HG02852 (cell line): ENCODE measurements at regions not wholly inside any gene's neighbourhood (a gene's known extent, or its start where the extent isn't known, plus 50 kb on each side); places are given as distances from the start of the nearest gene placed in this dataset.
"Not testable (repeated sequence)": the region's sequence is repeated elsewhere in the genome, so short reads cannot be mapped to it uniquely, and the experiment has no call there.

Experiments
- ATAC-seq: cut with Tn5 transposase; IDR thresholded peaks from one replicate; pipeline ENCODE4 v1.9.1; 2021; ENCODE audit warnings: mild to moderate bottlenecking, moderate library complexity; ENCODE audit not compliant: unreplicated experiment

GRCh38 chr5:136749016-136749415 lies 383.7 kb upstream of the TRPC7 start:
- no peak for ATAC-seq

GRCh38 chr5:136743052-136743451 lies 377.7 kb upstream of the TRPC7 start:
- no peak for ATAC-seq

DNA sequence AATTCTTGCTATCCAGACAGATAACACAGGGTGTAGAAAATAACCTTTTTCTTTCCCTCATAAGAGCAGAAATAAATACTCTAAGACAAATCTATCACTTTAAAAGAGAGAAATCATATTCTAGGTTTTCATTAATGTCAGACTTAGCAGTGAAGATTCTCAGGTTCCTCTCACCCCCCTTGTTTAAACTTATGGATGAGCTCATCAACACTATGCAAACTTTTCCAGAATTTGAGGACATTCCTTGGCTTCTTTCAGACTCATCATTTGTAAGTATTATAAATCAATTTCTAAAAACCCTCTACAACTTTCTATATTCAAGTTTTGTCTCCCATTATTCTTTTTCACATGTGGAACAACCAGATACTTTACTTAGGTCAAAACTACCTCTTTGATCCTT lies 374.9 kb upstream of the TRPC7 start:
- no peak for ATAC-seq

DNA sequence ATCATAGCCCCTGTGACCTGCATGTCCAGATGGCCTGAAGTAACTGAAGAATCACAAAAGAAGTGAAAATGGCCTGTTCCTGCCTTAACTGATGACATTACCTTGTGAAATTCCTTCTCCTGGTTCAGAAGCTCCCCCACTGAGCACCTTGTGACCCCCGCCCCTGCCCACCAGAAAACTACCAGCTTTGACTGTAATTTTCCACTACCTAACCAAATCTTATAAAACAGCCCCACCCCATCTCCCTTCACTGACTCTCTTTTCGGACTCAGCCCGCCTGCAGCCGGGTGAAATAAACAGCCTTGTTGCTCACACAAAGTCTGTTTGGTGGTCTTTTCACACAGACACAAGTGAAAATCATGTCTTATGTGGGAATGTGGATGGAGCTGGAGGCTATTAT lies 373.9 kb upstream of the TRPC7 start:
- ATAC-seq: not testable (repeated sequence)

GRCh38 chr5:136738829-136739228 lies 373.5 kb upstream of the TRPC7 start:
- ATAC-seq: no peak

- no peak for ATAC-seq
Measured at GRCh38 chr5:136736021-136736420, 370.7 kb upstream of the TRPC7 start.

GRCh38 chr5:136735611-136736010 lies 370.3 kb upstream of the TRPC7 start:
- ATAC-seq: not testable (repeated sequence)

DNA sequence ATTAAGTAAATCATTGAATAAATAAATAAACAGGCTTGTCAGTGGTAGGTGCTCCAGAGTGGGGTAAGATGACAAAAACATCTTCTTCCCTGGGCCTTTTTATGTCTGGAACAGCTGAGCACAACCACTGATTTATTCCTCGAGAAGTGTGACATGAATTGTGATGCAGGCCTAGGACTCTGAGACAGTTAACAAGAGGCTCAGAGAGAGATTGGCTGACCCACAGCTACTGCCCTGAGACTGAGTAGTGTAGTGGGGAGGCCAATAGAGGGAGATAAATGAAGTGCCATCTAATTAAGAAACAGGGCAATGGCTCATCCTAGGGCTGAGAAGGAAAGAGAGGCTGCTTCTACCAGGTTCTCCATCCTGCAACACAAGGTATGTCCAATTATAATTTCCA lies 369.3 kb upstream of the TRPC7 start:
- ATAC-seq: no peak

GRCh38 chr5:136732751-136733150 lies 367.4 kb upstream of the TRPC7 start:
- ATAC-seq: no peak

GRCh38 chr5:136731241-136731900 lies 366.0 kb upstream of the TRPC7 start:
- no peak for ATAC-seq

DNA sequence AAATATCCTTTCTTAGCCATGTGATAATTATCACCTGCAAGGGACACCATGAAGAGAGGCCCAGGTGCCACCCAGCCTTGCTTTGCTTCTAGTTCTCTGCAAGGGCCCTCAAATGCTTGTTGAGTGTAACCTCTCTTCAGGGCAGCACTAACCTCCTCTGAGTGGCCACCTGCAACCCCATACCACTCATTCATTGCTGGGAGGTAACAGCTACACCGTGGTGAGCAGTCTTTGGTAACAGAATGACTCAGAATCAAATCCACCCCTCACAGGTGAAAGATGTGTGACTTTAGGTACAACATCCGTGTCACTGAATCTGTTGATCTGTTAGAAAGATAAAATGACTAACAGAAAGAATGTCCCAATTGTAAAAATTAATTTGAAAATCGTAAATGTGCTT lies 365.1 kb upstream of the TRPC7 start:
- ATAC-seq: no peak

DNA sequence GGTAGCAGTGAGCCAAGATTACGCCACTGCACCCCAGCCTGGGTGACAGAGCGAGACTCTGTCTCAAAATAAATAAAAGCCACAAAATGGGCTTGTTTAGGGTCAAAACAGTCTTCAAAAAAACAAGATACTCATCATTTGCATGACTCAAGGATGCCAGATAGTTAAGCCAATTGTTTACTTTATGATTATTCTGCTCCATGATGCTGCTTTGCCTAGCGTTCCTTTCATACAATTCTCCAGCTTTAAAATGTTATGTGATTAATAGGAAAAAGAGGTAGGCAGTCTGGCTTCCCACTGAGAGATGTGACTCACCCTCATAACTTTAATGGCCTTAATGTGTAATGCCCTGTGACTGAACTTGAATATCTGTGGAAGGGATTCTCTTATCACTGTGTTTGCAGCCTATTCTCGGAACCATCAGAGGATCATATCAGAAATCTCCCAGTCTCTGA lies 364.6 kb upstream of the TRPC7 start:
- no peak for ATAC-seq

GRCh38 chr5:136726506-136726905 lies 361.2 kb upstream of the TRPC7 start:
- no peak for ATAC-seq

DNA sequence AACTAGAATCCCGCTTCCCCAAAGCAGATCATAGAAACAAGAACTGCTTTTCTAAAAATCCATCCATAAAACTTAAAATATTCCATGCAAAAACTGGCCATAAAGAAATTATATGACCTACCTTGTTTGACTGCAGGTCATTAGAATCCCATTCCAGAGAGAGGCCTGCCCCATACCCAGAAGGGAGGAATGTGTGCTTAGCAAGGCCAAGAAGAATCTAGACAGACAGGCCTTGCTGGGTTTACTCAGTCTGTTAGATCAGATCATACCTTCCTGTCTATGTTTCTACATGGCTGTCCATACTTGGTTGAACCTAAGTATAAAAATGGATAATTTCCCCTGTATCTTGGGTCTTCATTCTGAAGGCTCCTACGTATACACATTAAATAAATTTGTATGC lies 358.8 kb upstream of the TRPC7 start:
- ATAC-seq: no peak

- no peak for ATAC-seq
Measured at GRCh38 chr5:136722581-136722980, 357.2 kb upstream of the TRPC7 start.

GRCh38 chr5:136722086-136722485 lies 356.7 kb upstream of the TRPC7 start:
- no peak for ATAC-seq

- no peak for ATAC-seq
Measured at GRCh38 chr5:136720674-136721073, 355.3 kb upstream of the TRPC7 start.

DNA sequence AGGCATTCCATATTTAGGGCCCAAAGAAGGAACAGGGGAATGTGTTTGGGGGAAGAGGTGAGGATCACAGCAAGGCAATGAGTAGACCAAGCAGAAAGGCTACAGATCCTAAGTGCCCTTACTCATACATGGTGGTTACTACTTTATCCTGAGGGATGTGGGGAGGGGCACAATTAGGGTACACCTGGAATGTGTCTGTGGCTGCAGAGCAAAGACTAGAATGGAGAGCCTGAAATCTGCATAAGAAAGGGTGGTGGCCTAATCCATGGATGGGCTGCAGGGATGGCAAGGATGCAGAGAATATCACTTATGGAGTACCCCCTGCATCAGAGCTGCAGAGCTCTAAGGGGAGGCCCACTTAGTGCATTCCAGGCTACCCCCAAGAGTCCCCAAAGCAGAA lies 352.6 kb upstream of the TRPC7 start:
- ATAC-seq: no peak

GRCh38 chr5:136714286-136714685 lies 348.9 kb upstream of the TRPC7 start:
- no peak for ATAC-seq

- ATAC-seq: no peak
Measured at GRCh38 chr5:136712628-136713027, 347.3 kb upstream of the TRPC7 start.

DNA sequence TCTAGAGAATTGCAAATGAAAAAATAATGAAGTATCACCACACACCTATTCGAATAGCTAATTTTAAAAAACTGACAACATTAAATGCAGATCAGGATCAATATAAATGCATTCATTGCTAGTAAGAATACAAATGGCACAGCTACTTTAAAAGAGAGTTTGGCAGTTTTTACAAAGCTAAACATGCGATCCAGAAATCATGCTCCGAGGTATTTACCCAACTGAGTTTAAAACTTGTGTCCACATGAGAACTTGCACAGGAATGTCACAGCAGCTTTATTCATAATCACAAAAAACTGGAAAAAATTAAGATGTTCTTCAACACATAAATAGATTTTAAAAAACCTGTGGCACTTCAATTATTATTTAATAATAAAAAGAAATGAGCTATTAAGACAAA lies 345.5 kb upstream of the TRPC7 start:
- ATAC-seq: no peak

GRCh38 chr5:136703706-136704105 lies 338.4 kb upstream of the TRPC7 start:
- no peak for ATAC-seq

GRCh38 chr5:136703036-136703435 lies 337.7 kb upstream of the TRPC7 start:
- no peak for ATAC-seq
